ENCODE measurements at regions not wholly inside any gene's neighbourhood (a gene's known extent, or its start where the extent isn't known, plus 50 kb on each side); places are given as distances from the start of the nearest gene placed in this dataset.
"Not testable (repeated sequence)": the region's sequence is repeated elsewhere in the genome, so short reads cannot be mapped to it uniquely, and the experiment has no call there.

DNA sequence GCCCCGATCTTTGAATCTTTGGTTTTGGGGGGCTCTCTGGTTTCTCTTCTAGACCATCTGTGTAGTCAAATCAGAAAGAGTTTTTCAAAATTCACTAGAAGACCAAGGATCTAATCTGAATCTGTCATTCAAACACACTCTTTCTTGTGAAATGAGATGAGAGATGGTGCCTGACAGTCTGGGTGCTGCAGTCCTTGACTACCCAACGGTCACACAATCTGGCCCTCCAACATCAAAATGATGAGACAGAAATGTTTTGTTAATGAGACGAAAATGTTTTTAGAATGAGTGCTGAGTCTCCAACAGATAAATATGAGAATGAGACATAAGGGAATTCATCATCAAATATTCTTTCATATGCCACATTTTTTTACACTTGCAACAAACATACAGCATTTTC lies 695.7 kb upstream of the USP15 start:
- TF ChIP-seq, protein P1, sequence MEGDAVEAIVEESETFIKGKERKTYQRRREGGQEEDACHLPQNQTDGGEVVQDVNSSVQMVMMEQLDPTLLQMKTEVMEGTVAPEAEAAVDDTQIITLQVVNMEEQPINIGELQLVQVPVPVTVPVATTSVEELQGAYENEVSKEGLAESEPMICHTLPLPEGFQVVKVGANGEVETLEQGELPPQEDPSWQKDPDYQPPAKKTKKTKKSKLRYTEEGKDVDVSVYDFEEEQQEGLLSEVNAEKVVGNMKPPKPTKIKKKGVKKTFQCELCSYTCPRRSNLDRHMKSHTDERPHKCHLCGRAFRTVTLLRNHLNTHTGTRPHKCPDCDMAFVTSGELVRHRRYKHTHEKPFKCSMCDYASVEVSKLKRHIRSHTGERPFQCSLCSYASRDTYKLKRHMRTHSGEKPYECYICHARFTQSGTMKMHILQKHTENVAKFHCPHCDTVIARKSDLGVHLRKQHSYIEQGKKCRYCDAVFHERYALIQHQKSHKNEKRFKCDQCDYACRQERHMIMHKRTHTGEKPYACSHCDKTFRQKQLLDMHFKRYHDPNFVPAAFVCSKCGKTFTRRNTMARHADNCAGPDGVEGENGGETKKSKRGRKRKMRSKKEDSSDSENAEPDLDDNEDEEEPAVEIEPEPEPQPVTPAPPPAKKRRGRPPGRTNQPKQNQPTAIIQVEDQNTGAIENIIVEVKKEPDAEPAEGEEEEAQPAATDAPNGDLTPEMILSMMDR (conservative IDR thresholded peaks at IDR 0.05; ENCODE audit: low read depth, low read length): no peak
- no peaks in the 10 kb centered on the region for H3K4me1 ChIP-seq (ENCODE audit: low read depth, poor library complexity, severe bottlenecking)
- H3K9ac ChIP-seq: no peak overlapping the region
- no peaks in the 10 kb centered on the region for H3K79me2 ChIP-seq (ENCODE audit: insufficient read depth, low read depth)
- H2AFZ ChIP-seq (ENCODE audit: low read depth): no peak overlapping the region
- H3K27me3 ChIP-seq (ENCODE audit: insufficient read depth, low read depth): no peaks in the 10 kb centered on the region
- no peaks in the 10 kb centered on the region for H3K36me3 ChIP-seq (ENCODE audit: insufficient read depth)
- H3K4me2 ChIP-seq: no peak overlapping the region
- H3K27ac ChIP-seq: no peak overlapping the region
- H3K4me3 ChIP-seq (IDR thresholded peaks at IDR 0.05; ENCODE audit: insufficient read depth, low read depth, low read length): no peak overlapping the region
- no peaks in the 10 kb centered on the region for H4K20me1 ChIP-seq (ENCODE audit: insufficient read depth)

DNA sequence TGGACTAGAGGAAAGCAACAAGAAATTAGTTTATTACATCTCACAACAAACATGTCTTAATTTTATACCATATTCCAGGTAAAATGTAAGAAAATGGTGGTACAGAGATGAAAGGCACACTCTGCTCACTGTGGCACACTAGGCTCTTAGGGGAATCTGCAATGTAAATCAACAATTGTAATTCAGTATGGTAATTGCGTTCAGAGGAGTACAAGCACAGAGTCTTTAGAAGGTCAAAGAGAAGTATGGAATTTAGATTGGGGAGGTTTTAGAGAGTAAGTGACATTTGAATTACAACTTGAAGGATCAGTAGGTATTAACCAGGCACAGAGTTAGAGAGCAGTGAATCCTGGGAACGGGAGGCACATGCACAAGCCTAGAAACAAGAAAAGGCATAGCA lies 694.0 kb upstream of the USP15 start:
- Histone ChIP-seq H3K4me1 (ENCODE audit: low read depth, poor library complexity, severe bottlenecking) (no peaks in the 10 kb centered on the region), H4K20me1 (ENCODE audit: insufficient read depth) (no peaks in the 10 kb centered on the region), H2AFZ (ENCODE audit: low read depth) (no peak overlapping the region), H3K27ac (no peak overlapping the region), H3K79me2 (ENCODE audit: insufficient read depth, low read depth) (no peaks in the 10 kb centered on the region), H3K4me3 (IDR thresholded peaks at IDR 0.05; ENCODE audit: insufficient read depth, low read depth, low read length) (no peak overlapping the region), H3K4me2 (no peak overlapping the region), H3K36me3 (ENCODE audit: insufficient read depth) (no peaks in the 10 kb centered on the region), H3K27me3 (ENCODE audit: insufficient read depth, low read depth) (no peaks in the 10 kb centered on the region), H3K9ac (no peak overlapping the region)
- TF ChIP-seq, protein P1 (conservative IDR thresholded peaks at IDR 0.05; ENCODE audit: low read depth, low read length): no peak

DNA sequence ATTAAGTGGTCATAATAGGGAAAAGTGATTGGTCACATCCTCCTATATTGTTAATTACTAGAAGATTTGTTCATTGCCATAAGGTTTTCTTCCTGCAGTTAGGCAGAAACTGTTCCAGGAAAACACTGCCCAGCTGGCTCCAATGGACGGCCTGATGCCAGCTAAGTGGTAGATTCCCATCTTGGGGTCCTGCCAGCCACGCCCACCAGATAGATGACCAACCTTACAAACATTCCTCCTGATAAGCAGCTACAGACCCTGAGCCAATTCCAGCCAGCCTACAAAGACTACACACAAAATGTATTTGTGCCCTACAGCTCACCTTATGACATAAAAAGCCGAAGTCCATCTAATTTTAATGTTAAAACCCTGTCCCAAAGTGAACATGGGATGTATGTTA lies 685.9 kb upstream of the USP15 start:
- Histone ChIP-seq H3K36me3 (ENCODE audit: insufficient read depth) (no peaks in the 10 kb centered on the region), H3K4me1 (ENCODE audit: low read depth, poor library complexity, severe bottlenecking) (no peaks in the 10 kb centered on the region), H3K4me2 (no peak overlapping the region), H3K27ac (no peak overlapping the region), H3K4me3 (IDR thresholded peaks at IDR 0.05; ENCODE audit: insufficient read depth, low read depth, low read length) (no peak overlapping the region), H4K20me1 (ENCODE audit: insufficient read depth) (no peaks in the 10 kb centered on the region), H3K79me2 (ENCODE audit: insufficient read depth, low read depth) (no peaks in the 10 kb centered on the region), H3K9ac (no peak overlapping the region), H3K27me3 (ENCODE audit: insufficient read depth, low read depth) (no peaks in the 10 kb centered on the region), H2AFZ (ENCODE audit: low read depth) (no peak overlapping the region)
- TF ChIP-seq, protein P1 (conservative IDR thresholded peaks at IDR 0.05; ENCODE audit: low read depth, low read length): no peak

DNA sequence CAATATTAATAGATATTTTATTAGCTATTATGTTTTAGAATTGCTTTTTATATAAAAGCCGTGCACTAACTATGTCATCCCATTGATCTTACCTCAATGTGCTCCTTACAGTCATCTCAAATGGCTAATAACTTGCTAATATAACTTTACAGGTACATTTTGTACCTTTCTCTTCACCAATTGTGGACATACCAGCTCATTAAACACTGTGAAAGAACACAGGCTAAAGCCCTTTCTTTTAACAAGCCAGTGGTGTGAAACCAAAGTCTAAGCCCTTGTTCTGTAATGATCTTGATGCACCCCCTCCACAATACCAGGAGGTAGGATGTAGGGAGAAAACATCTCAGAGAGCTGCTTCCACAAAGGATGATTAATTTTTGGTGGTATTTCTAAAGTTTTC lies 675.3 kb upstream of the USP15 start:
- H4K20me1 ChIP-seq (ENCODE audit: insufficient read depth): no peaks in the 10 kb centered on the region
- H3K4me3 ChIP-seq (IDR thresholded peaks at IDR 0.05; ENCODE audit: insufficient read depth, low read depth, low read length): no peak overlapping the region
- H3K4me1 ChIP-seq (ENCODE audit: low read depth, poor library complexity, severe bottlenecking): no peaks in the 10 kb centered on the region
- TF ChIP-seq, protein P1 (conservative IDR thresholded peaks at IDR 0.05; ENCODE audit: low read depth, low read length): no peak
- no peaks in the 10 kb centered on the region for H3K27me3 ChIP-seq (ENCODE audit: insufficient read depth, low read depth)
- H2AFZ ChIP-seq (ENCODE audit: low read depth): no peak overlapping the region
- H3K79me2 ChIP-seq (ENCODE audit: insufficient read depth, low read depth): no peaks in the 10 kb centered on the region
- no peaks in the 10 kb centered on the region for H3K36me3 ChIP-seq (ENCODE audit: insufficient read depth)
- no peak overlapping the region for H3K9ac ChIP-seq
- no peak overlapping the region for H3K27ac ChIP-seq
- H3K4me2 ChIP-seq: no peak overlapping the region

DNA sequence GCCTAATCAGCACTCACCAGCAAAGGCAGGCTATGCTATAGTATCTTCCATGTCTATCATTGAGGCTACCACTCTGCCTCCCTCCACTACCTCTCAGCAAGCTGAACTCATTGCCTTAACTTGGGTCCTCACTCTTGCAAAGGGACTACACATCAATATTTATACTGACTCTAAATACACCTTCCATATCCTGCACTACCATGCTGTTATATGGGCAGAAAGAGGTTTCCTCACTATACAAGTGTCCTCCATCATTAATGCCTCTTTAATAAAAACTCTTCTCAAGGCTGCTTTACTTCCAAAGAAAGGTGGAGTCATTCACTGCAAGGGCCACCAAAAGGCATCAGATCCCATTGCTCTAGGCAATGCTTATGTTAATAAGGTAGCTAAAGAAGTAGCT lies 669.3 kb upstream of the USP15 start:
- H3K27me3 ChIP-seq (ENCODE audit: insufficient read depth, low read depth); H3K36me3 ChIP-seq (ENCODE audit: insufficient read depth); H4K20me1 ChIP-seq (ENCODE audit: insufficient read depth); H3K4me3 ChIP-seq (IDR thresholded peaks at IDR 0.05; ENCODE audit: insufficient read depth, low read depth, low read length); H3K79me2 ChIP-seq (ENCODE audit: insufficient read depth, low read depth); H3K4me2 ChIP-seq; H3K9ac ChIP-seq; H2AFZ ChIP-seq (ENCODE audit: low read depth); H3K4me1 ChIP-seq (ENCODE audit: low read depth, poor library complexity, severe bottlenecking); H3K27ac ChIP-seq: not testable (repeated sequence)
